ENCODE measurements at regions not wholly inside any gene's neighbourhood (a gene's known extent, or its start where the extent isn't known, plus 50 kb on each side); places are given as distances from the start of the nearest gene placed in this dataset.

DNA sequence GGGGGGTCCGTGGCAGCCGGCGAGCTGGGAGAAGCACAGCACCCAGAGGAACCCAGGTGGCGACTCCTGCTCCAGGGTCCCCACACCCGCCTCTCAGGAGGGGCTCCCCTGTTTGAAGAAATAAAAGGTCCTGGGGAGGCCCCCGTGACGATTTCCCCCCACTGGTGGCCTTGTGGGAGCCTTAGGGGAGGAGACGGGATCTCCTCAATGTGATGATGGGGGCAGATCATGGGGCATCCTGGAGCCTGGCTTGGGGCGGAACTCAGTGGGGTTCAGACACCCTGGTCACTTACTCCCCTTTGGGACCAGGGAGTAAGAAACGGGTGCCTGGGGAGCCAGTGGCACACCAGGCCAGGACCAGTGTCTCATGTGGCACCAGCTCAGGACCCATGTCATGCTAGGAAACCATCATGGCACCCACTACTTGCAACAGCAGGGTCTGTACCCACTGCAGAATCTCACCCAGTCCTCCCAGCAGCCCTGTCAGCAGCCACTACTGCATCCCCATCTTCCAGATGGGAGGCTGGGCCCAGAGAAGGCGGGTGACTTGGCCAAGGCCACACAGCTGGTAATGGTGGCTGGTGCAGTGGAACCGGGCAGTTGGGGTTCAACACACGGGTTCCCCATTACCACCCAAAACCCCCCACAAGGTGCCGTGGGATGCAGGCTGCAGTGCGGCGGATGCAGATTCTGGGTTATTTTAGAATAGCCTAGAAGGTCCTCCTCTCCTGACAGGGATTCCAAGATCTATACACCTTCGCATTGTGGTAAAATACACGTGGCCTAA, 130.7 kb downstream of the CTTN start:
- H3K4me3 ChIP-seq (ENCODE audit: low read depth, low read length) = no peak overlapping the region
- no peak for DNase-seq (ENCODE audit: low read depth)
- TF ChIP-seq, protein P1, sequence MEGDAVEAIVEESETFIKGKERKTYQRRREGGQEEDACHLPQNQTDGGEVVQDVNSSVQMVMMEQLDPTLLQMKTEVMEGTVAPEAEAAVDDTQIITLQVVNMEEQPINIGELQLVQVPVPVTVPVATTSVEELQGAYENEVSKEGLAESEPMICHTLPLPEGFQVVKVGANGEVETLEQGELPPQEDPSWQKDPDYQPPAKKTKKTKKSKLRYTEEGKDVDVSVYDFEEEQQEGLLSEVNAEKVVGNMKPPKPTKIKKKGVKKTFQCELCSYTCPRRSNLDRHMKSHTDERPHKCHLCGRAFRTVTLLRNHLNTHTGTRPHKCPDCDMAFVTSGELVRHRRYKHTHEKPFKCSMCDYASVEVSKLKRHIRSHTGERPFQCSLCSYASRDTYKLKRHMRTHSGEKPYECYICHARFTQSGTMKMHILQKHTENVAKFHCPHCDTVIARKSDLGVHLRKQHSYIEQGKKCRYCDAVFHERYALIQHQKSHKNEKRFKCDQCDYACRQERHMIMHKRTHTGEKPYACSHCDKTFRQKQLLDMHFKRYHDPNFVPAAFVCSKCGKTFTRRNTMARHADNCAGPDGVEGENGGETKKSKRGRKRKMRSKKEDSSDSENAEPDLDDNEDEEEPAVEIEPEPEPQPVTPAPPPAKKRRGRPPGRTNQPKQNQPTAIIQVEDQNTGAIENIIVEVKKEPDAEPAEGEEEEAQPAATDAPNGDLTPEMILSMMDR (IDR thresholded peaks at IDR 0.05; ENCODE audit: insufficient read depth, low read depth, low read length, missing control alignments) = no peak

DNA sequence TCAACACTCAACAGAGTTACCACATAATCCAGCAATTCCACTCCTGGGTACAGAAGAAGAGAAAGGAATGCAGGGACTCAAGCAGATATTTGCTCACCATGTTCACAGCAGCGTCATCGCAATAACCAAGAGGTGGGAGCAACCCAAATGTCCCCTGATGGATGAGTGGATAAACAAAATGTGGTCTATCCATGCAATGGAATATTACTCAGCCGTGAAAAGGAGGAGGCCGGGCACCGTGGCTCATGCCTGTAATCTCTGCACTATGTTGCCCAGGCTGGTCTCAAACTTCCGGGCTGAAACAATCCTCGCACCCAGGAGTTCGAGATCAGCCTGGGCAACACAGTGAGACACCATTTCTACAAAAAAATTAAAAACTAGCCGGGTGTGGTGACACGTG, 131.7 kb downstream of the CTTN start:
- no peak overlapping the region for H3K4me3 ChIP-seq (ENCODE audit: low read depth, low read length)
- TF ChIP-seq, protein P1 (IDR thresholded peaks at IDR 0.05; ENCODE audit: insufficient read depth, low read depth, low read length, missing control alignments) = no peak
- DNase-seq (ENCODE audit: low read depth) = no peak

DNA sequence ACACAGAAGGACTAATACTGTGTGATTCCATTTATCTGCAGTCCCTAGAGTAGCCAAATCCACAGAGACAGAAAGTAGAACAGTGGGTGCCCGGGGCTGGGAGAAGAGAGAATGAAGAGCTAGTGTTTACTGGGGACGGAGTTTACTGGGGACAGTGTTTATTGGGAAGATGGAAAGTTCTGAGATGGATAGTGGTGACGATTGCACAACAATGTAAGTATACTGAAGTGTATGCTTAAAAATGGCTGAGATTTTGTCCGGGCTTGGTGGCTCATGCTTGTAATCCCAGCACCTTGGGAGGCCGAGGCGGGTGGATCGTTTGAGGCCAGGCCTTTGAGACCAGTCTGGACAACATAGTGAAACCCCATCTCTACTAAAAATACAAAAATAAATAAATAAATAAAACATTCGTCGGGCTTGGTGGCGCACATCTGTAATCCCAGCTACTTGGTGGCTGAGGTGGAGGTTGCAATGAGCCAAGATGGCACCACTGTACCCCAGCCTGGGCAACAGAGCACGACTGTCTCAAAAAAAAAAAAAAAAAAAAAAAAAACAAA, 132.4 kb downstream of the CTTN start:
- TF ChIP-seq, protein P1 (IDR thresholded peaks at IDR 0.05; ENCODE audit: insufficient read depth, low read depth, low read length, missing control alignments) = no peak
- DNase-seq (ENCODE audit: low read depth) = no peak
- H3K4me3 ChIP-seq (ENCODE audit: low read depth, low read length) = no peak overlapping the region

DNA sequence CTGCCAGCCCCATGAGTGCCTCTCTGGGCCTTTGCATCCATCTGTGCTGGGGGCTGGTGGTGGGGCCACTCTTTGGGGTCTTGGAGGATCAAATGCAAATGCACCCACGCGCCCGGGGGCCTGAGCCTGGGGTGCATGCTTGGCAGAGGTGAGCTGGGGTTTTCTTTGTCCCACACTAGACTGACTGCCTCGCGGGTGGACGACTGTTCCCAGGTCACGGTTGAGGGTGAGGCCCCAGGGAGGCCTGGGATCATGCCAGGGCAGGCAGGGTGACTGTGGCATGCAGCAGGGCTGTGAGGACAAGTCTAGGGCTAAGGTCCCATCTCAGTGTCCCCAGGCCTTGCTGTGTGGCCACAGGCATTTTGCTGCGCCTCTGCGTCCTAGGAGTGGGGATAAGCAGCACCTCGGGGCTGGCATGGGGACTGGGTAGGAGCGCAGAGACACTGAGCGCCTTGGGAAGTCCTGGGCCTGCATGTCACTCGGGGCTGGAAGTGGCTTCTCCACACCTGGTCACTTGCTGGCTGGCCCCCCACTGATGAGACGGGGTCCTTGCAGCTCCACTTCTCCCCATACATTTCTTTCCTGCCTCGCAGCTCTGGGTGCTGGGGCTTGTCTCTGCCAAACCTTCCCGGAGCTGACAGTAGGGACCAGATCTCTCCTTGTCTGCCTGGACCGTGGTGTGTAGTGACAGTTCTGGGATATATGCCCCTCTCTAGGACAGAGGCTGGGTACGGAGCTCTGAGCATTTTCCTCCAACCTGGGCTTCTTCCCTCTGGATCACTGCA, 133.1 kb downstream of the CTTN start:
- DNase-seq (ENCODE audit: low read depth) = no peak
- TF ChIP-seq, protein P1 (IDR thresholded peaks at IDR 0.05; ENCODE audit: insufficient read depth, low read depth, low read length, missing control alignments) = no peak
- no peak overlapping the region for H3K4me3 ChIP-seq (ENCODE audit: low read depth, low read length)

DNA sequence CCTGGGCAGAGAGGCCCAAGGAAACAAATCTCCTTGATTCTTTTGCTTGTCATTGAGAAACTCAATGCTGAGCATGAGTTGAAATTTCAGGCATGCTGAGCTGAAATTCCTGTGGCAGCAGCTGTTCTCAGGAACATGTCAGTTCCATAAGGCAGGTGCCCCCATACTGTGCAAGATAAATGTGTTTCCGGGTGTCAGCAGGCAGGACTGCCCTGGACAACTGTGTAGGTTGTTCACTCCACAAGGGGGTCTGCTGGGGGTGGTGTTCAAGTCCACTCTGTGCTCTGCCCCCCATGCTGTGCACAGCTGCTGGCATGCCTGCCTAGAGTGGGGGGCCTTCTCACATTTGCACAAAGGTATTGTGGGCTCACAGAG, 133.7 kb downstream of the CTTN start:
- TF ChIP-seq, protein P1 (IDR thresholded peaks at IDR 0.05; ENCODE audit: insufficient read depth, low read depth, low read length, missing control alignments) = no peak
- H3K4me3 ChIP-seq (ENCODE audit: low read depth, low read length) = no peak overlapping the region
- DNase-seq (ENCODE audit: low read depth) = no peak

DNA sequence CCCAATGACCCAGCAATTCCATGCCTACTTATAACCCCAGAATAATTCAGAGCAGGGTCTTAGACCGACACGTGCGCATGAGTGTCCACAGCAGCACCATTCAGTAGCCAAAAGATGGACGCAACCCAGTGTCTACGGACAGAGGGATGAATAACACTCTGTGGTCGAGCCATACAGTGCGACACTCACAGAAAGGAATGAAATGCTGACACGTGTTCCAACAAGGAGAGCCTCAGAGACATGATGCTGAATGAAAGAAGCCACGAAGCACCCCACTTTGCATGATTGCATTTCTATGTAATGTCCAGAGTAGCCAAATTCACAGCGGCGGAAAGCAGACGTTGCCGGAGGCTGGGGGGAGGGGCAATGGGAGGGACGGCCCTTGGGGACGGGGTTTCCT, 134.4 kb downstream of the CTTN start:
- H3K4me3 ChIP-seq (ENCODE audit: low read depth, low read length) = no peak overlapping the region
- TF ChIP-seq, protein P1 (IDR thresholded peaks at IDR 0.05; ENCODE audit: insufficient read depth, low read depth, low read length, missing control alignments) = no peak
- no peak for DNase-seq (ENCODE audit: low read depth)

All from GM12865 (cell line).